ENCODE measurements at regions not wholly inside any gene's neighbourhood (a gene's known extent, or its start where the extent isn't known, plus 50 kb on each side); places are given as distances from the start of the nearest gene placed in this dataset.

GRCh38 chr2:123514613-123515207, 510.4 kb upstream of the CNTNAP5 start:
- TF ChIP-seq CTCF (conservative IDR thresholded peaks at IDR 0.05 in 1 of 2, IDR thresholded peaks at IDR 0.05 in 1 of 2; ENCODE audit: extremely low read depth in 1 of 2, insufficient read depth in 1 of 2, low read depth in 1 of 2, low read length in 2 of 2) (no peak), EZH2 (IDR thresholded peaks at IDR 0.05; ENCODE audit: borderline replicate concordance, low read length) (no peak)
